Muscle of leg (tissue), 3 donors: ENCODE measurements at regions not wholly inside any gene's neighbourhood (a gene's known extent, or its start where the extent isn't known, plus 50 kb on each side); places are given as distances from the start of the nearest gene placed in this dataset.

Source experiments
- DNase-seq: peaks from one replicate; pipeline ENCODE4 v3.0.0; 2013
- H3K27ac ChIP-seq: one replicate; pipeline ENCODE4 v1.5.1; 2013; ENCODE audit warnings: mild to moderate bottlenecking, low read length, control low read depth
- H3K27me3 ChIP-seq: one replicate; pipeline ENCODE4 v1.6.1; 2013; ENCODE audit warnings: low read length; ENCODE audit not compliant: control insufficient read depth, insufficient read depth
- H3K36me3 ChIP-seq: one replicate; pipeline ENCODE4 v1.6.1; 2013; ENCODE audit warnings: low read length; ENCODE audit not compliant: control insufficient read depth, insufficient read depth
- H3K4me1 ChIP-seq: one replicate; pipeline ENCODE4 v1.6.1; 2013; ENCODE audit warnings: low read length; ENCODE audit not compliant: control insufficient read depth, insufficient read depth
- H3K4me3 ChIP-seq: one replicate; pipeline ENCODE4 v1.5.1; 2013; ENCODE audit warnings: low read length, control low read depth
- H3K9me3 ChIP-seq: replicated peaks from 2 replicates; pipeline ENCODE4 v1.6.1; 2013; ENCODE audit warnings: low read depth, low read length; ENCODE audit not compliant: control insufficient read depth
- WGBS: methylation state at CpG from one replicate; pipeline ENCODE4 v1.1.5; 2013; ENCODE audit warnings: missing lambda C conversion rate; ENCODE audit not compliant: insufficient coverage; 5-methylcytosine and 5-hydroxymethylcytosine counted together

DNA sequence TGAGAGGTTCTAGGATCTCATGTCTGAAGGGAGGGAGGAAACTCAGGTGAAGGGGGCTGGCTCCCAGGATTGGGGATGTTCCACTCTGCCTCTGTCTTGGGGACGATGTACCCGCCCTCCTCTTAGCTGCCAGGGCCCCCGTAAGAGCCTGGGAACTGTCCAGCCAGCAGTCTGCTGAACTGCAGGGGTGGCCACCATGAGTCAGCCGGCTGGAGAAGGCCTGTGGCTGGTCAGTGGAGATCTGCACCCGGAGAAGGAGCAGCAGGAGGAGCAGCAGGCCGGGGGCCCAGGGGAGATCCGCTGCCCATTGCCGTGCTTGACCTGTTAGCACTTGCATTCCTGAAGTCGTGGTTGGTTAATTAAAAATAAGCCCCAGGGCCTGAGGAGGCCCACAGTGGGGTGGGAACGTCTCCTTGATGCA lies 180.3 kb downstream of the TFCP2L1 start:
- H3K4me1 ChIP-seq = no peaks in the 10 kb centered on the region
- no peak overlapping the region for H3K4me3 ChIP-seq
- no peaks in the 10 kb centered on the region for H3K36me3 ChIP-seq
- DNase-seq = no peak
- H3K27ac ChIP-seq = no peak overlapping the region
- no peaks in the 10 kb centered on the region for H3K9me3 ChIP-seq
- peaks cover 19% of the 10 kb centered on the region for H3K27me3 ChIP-seq
- WGBS = 34% methylated on average over 10 of the region's 10 CpGs

DNA sequence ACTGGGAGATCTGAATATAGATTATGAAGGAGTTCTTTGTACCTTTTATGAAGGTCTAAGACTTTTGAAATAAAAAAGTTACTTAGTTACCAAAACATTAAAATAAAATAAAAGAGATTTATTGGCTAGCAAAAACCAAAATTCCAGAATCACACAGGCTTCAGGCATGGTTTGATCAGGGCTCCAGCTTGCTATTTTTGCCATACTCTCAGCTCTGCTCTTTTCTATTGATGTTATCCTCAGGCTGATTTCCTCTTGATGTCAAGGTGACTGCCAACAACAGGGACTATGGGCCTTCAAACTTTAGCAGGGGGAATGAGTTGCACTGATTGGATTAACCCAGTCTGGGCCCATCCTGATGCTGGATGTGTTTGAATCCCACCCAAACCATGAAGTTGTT lies 174.1 kb downstream of the TFCP2L1 start:
- DNase-seq = no peak
- Histone ChIP-seq H3K4me3 (no peak overlapping the region), H3K27ac (no peak overlapping the region), H3K27me3 (peaks cover 2% of the 10 kb centered on the region), H3K4me1 (no peaks in the 10 kb centered on the region), H3K9me3 (no peaks in the 10 kb centered on the region), H3K36me3 (no peaks in the 10 kb centered on the region)

DNA sequence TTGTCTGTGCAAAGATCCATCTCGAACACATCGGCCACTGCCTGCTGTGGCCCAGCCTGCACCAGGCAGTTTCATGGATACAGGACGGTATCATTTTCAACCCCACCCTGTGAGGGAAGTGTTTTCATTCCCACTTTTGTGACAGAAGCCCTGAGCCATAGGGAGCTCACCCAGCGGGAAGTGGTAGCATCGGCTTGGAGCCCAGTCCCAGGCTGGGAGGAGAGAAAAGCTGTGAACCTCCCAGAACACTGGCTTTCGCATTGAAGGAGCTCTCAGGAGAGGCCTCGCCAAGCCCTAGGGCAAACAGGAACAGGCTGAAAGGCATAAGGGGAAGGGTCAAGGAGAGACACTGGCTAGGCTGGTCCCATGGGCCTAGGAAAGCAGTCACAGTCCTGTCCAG lies 166.1 kb downstream of the TFCP2L1 start:
- H3K36me3 ChIP-seq = no peaks in the 10 kb centered on the region
- H3K4me1 ChIP-seq = no peaks in the 10 kb centered on the region
- no peak overlapping the region for H3K4me3 ChIP-seq
- WGBS = 86% methylated on average over 4 of the region's 7 CpGs
- no peak overlapping the region for H3K27ac ChIP-seq
- DNase-seq = no peak
- H3K9me3 ChIP-seq = no peaks in the 10 kb centered on the region
- H3K27me3 ChIP-seq = no peaks in the 10 kb centered on the region

GRCh38 chr2:121120411-121120810 lies 164.6 kb downstream of the TFCP2L1 start:
- Histone ChIP-seq H3K4me1 (no peaks in the 10 kb centered on the region), H3K27me3 (peaks cover 3% of the 10 kb centered on the region), H3K36me3 (no peaks in the 10 kb centered on the region), H3K9me3 (no peaks in the 10 kb centered on the region), H3K4me3 (no peak overlapping the region), H3K27ac (no peak overlapping the region)
- no peak for DNase-seq
- 82% methylated on average over 6 of the region's 8 CpGs for WGBS

DNA sequence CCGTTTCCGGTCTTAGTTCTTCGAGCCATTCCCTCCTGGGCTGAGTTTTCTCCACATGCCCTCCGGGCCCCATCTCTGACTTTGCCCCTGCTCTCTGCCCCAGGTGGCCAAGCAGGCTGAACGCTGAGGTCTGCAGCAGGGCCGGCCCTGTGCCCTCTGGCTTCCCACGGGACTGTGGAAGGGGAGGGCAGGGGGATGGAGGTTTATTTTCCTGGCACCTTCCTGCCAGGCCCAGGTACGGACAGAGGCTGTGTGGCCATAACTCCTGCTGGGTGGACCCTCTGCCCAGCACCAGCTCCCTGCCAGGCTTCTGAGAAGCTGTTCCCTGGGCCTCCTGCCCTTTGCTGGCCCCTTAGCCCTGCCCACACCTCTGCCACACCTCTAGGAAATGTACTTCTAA lies 164.0 kb downstream of the TFCP2L1 start:
- 51% methylated on average over 6 of the region's 8 CpGs for WGBS
- DNase-seq = no peak
- Histone ChIP-seq H3K36me3 (no peaks in the 10 kb centered on the region), H3K27ac (no peak overlapping the region), H3K4me1 (no peaks in the 10 kb centered on the region), H3K9me3 (no peaks in the 10 kb centered on the region), H3K27me3 (peaks cover 4% of the 10 kb centered on the region), H3K4me3 (no peak overlapping the region)

DNA sequence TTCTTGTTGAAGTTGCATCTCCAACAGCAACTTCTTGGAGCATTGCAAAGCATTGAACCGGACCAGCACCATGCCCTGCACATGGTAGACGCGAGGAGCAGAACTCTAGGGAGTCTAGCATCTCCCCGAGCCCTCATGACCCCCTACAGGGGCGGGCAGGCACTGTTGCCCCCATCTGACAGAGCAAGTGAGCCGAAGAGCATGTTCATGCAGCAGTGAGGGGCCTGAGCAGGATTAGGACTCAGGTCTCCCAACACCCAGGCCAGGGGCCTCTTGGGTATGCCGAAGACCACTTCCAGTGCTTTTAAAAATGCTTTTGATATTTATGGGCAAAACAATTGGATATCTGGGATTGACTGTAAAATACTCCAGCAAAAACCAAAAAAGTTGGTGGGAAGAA lies 163.3 kb downstream of the TFCP2L1 start:
- peaks cover 4% of the 10 kb centered on the region for H3K27me3 ChIP-seq
- no peak overlapping the region for H3K4me3 ChIP-seq
- no peaks in the 10 kb centered on the region for H3K36me3 ChIP-seq
- H3K4me1 ChIP-seq = no peaks in the 10 kb centered on the region
- no peak overlapping the region for H3K27ac ChIP-seq
- H3K9me3 ChIP-seq = no peaks in the 10 kb centered on the region
- DNase-seq = no peak
- 89% methylated on average over 7 of the region's 7 CpGs for WGBS

- DNase-seq = no peak
- peaks cover 7% of the 10 kb centered on the region for H3K27me3 ChIP-seq
Measured at GRCh38 chr2:121123268-121123667, 161.7 kb downstream of the TFCP2L1 start.

DNA sequence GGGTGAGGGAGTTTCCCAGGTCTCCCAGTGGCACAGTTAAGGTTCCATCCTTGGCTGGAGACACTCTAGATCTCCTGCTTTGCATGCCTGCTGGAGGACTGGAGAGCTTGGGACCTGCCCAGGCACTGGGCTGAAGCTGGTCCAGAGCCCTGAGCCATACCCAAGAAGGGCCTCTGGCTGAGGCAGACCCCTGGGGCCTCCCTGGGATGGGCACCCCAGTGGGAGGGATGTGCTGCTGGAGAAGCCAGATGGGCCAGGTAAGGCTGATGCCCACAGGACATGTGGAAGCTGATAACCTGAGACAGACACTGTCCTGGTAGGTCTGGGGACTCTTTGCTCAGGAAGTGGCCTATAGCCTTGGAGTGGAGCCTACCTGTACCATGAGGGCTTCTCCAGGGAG lies 160.7 kb downstream of the TFCP2L1 start:
- no peak for DNase-seq
- Histone ChIP-seq H3K36me3 (no peaks in the 10 kb centered on the region), H3K4me3 (no peak overlapping the region)

More at GRCh38 chr2:121123268-121123667, 161.7 kb downstream of the TFCP2L1 start:
- Histone ChIP-seq H3K36me3 (no peaks in the 10 kb centered on the region), H3K9me3 (no peaks in the 10 kb centered on the region), H3K4me1 (no peaks in the 10 kb centered on the region), H3K27ac (no peak overlapping the region), H3K4me3 (no peak overlapping the region)
- 83% methylated on average over 10 of the region's 10 CpGs for WGBS

GRCh38 chr2:121125350-121125749 lies 159.7 kb downstream of the TFCP2L1 start:
- H3K27ac ChIP-seq = no peak overlapping the region
- 59% methylated on average over 1 of the region's 1 CpG for WGBS
- no peak for DNase-seq
- no peak overlapping the region for H3K4me3 ChIP-seq
- H3K36me3 ChIP-seq = no peaks in the 10 kb centered on the region
- H3K27me3 ChIP-seq = peaks cover 7% of the 10 kb centered on the region
- H3K9me3 ChIP-seq = no peaks in the 10 kb centered on the region
- H3K4me1 ChIP-seq = no peaks in the 10 kb centered on the region

More for the DNA sequence above, 160.7 kb downstream of the TFCP2L1 start:
- Histone ChIP-seq H3K9me3 (no peaks in the 10 kb centered on the region), H3K27me3 (peaks cover 7% of the 10 kb centered on the region), H3K4me1 (no peaks in the 10 kb centered on the region), H3K27ac (no peak overlapping the region)

GRCh38 chr2:121128741-121129659 lies 156.0 kb downstream of the TFCP2L1 start:
- no peaks in the 10 kb centered on the region for H3K4me1 ChIP-seq
- 67% methylated on average over 5 of the region's 12 CpGs for WGBS
- no peaks in the 10 kb centered on the region for H3K36me3 ChIP-seq
- no peak overlapping the region for H3K27ac ChIP-seq
- no peaks in the 10 kb centered on the region for H3K9me3 ChIP-seq
- peak; percentile 18 for DNase-seq
- peaks cover 7% of the 10 kb centered on the region for H3K27me3 ChIP-seq
- H3K4me3 ChIP-seq = no peak overlapping the region
